Stimulated activated CD4-positive, alpha-beta T cell treated with anti-CD3 and anti-CD28 coated beads, Interleukin-12 subunit alpha, Interleukin-12 subunit beta, amount 100 ng/mL, for 48 hours (primary cell): ENCODE measurements at regions not wholly inside any gene's neighbourhood (a gene's known extent, or its start where the extent isn't known, plus 50 kb on each side); places are given as distances from the start of the nearest gene placed in this dataset.

ENCODE experiments used
- DNase-seq, 3 donors: peaks; one replicate each; pipeline ENCODE4 v3.0.0-alpha.2; 2020; ENCODE audit warnings: low read depth in 2 of 3, low spot score in 1 of 3

DNA sequence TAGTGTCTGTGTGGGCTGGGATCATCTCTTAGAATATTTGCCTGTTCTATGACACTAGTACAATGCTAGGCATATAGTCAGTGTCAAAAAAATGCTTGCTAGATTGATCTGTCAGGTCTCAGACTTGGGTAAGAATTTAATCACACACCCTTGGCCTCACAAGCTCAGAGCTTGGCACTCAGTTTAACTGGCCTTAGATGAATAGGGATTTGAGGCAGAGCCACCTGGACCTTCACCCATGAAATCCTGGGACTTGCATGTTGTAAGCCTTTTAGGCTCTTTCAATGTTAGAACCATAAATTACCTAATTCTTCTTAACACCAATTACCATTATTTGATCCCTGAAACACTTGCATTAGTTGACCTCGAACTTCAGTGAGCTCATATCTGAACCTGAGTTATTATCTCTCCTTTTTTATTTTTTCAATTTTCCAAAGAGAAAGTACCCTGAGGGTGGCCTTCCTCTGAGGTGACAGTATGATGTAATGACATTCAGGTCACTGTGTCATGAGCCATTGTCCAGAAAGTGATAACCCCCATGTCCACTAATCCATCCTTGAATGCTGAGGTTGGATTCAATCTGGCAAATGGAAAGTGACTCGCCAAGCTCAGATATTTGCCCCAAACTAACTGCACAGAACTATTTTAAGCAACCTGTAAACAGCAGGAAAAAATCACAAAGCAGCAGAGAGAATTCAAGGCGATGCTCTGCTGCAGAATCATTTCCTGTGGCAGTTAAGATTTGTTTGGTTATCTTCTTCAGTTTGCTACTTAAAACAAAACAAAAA lies 615.2 kb upstream of the NR2F2 start:
- DNase-seq, result no peak

DNA sequence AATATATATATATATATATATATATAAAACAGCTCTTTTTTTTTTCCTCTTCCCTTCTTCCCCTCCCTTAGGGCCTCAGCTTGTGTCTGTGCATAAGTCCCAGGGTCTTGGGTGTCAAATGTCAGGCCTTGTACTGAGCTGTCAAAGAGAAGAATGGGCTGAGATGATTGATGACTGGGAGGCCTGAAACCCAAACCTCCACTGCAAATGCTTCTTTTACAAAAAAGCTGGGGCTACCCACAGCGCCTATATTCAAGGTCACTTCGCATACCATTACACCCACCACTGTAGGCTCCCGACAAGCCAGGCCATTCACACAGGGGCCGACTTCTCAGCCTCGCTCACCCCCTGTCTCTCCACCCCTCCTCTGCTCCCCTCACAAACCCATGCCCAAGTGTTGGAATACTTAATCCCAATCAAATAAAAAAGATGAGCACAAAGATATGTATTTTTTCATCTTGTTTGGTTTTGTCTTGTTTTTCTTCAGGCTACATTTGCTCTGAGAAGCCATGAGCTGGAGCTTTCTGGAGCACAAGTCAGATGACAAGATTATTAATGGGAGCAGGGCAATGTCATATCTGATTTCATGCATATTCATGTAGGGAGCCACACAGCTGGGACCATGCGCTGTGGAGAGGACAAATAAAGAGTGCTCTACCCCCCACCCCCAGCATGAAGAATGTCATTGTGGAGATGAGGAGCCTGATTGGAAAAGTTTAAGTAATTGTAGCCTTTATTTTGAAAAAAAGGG lies 614.4 kb upstream of the NR2F2 start:
- no peak for DNase-seq

- DNase-seq, result no peak
Observed at GRCh38 chr15:95716708-95717107, 613.8 kb upstream of the NR2F2 start.

- DNase-seq, result no peak
Observed at GRCh38 chr15:95718441-95718840, 612.1 kb upstream of the NR2F2 start.

- no peak for DNase-seq
Observed at GRCh38 chr15:95724908-95725633, 605.4 kb upstream of the NR2F2 start.

- DNase-seq, result no peak
Observed at GRCh38 chr15:95726891-95727290, 603.6 kb upstream of the NR2F2 start.

DNA sequence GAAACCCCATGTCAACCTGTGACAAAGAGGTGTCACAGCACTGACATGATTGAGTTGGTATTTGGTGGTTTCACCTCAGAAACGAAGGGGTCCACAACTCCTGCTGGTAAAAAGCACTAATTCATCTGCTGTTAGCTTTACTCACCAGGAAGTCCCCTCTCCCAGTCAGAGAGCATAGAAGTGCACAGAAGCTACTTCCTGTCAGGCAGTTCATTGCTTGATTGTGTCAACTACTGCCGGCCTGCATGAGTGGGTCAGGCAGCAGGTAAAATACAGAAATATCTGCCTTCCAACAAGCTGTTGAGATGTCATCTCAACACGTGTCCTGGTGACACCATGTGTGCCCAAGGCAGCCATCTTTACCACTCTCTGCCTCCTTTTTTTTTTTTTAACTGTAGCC lies 596.6 kb upstream of the NR2F2 start:
- DNase-seq, result peak in 1 of 3 donors; percentile 2

- no peak for DNase-seq
Observed at GRCh38 chr15:95734422-95735316, 595.8 kb upstream of the NR2F2 start.

- no peak for DNase-seq
Observed at GRCh38 chr15:95737060-95737459, 593.4 kb upstream of the NR2F2 start.

GRCh38 chr15:95739131-95739530 lies 591.4 kb upstream of the NR2F2 start:
- no peak for DNase-seq

- no peak for DNase-seq
Observed at GRCh38 chr15:95741830-95742229, 588.7 kb upstream of the NR2F2 start.

GRCh38 chr15:95742256-95742655 lies 588.2 kb upstream of the NR2F2 start:
- DNase-seq, result no peak

DNA sequence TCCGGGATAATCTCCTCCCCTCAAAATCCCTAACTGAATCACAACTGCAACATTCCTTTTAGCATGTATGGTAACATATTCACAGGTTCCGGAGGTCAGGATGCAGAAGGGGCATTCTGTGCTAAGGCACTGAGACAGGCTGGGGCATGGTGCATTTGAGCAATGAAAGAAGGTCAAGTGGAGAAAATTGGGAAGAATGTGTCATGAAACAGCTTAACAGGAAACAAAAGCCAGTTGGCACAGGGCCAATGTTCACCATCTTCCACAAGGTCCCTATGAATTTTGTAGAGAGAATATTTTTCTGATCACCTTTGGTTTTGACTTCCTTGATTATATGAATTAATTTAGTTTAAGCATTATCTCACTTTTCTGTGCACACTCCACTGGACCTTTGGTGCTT lies 587.7 kb upstream of the NR2F2 start:
- no peak for DNase-seq

GRCh38 chr15:95757171-95757570 lies 573.3 kb upstream of the NR2F2 start:
- DNase-seq, result no peak

- DNase-seq, result no peak
Observed at GRCh38 chr15:95758451-95758850, 572.0 kb upstream of the NR2F2 start.

DNA sequence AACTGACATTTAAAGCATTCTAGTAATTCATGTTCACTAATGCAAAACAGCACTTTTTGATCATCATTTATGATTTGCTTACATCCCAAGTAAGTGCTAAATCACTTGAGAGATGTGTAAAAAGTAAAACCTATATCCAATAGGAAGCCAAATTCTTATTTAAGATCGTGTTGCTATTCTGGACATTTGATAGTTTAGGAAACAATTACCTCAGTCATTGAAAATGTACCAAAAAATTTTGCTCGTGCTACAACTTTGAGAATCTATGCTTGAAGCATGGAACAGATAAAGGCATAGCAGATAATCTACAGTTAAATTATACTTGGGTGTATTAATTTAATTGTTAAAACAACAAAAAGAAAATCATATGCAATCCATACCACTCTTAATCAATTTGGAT lies 571.6 kb upstream of the NR2F2 start:
- DNase-seq, result no peak

DNA sequence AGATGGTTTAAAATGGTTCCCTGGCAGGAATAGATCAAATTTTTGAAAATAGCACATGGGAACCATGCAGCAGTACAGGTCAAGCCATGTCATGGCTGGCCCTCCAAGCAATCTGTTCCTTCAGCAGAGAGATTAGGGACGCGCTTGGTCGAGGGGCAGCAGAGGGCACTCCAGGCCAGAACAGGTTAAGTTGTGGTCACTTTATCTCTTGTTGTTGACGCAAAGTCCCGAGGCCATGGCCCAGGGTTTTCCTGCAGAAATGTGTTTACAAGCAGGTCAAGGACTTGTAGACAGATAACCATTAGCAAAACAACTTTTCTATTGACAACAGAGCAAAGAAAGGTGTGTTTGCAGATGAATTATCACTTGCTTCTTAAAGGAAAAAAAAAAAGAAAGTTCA lies 570.0 kb upstream of the NR2F2 start:
- DNase-seq, result no peak

GRCh38 chr15:95761501-95762165 lies 568.9 kb upstream of the NR2F2 start:
- no peak for DNase-seq

DNA sequence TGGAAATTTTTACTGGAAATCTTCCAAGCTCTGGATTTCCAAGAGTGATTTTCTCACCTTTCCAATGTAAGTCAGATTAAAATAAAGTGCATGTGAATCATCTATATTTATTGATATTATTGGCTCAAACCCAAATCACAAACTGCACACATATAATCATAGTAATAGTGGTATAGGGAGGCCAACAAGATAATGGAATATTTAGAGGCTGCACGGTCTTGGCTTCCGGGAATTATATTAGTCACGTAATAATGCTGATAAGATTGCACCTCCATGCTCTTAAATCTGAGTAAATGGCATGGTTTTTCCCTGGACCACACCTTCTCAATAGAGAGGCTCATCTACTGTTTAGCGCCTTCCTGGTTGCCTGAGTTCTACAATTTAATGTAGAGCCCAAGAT lies 567.1 kb upstream of the NR2F2 start:
- no peak for DNase-seq

DNA sequence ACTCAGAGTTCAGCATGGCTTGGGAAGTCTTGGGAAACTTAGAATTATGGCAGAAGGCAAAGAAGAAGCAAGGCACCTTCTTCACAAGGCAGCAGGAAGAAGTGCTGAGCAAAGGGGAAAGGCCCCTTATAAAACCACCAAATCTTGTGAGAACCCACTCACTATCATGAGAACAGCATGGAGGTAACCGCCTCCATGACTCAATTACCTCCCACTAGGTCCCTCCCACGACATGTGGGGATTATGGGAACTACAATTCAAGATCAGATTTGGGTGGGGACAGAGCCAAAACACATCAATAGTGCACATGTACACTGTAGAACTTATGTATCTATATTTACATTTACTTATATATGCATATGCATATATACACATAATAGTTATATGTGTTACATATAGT lies 565.3 kb upstream of the NR2F2 start:
- no peak for DNase-seq
